ENCODE measurements at regions not wholly inside any gene's neighbourhood (a gene's known extent, or its start where the extent isn't known, plus 50 kb on each side); places are given as distances from the start of the nearest gene placed in this dataset.

- H3K9ac ChIP-seq = no peak overlapping the region
- H3K36me3 ChIP-seq (ENCODE audit: control insufficient read depth, insufficient read depth, low read length) = no peaks in the 10 kb centered on the region
- H3K4me2 ChIP-seq (ENCODE audit: low read length) = no peak overlapping the region
- no peak overlapping the region for H3K4me3 ChIP-seq (ENCODE audit: low read depth, low read length)
- no peak overlapping the region for H3K27ac ChIP-seq
- no peaks in the 10 kb centered on the region for H3K27me3 ChIP-seq (ENCODE audit: control insufficient read depth, insufficient read depth, low read length)
- H3K4me1 ChIP-seq = no peaks in the 10 kb centered on the region
- H2AFZ ChIP-seq = no peak overlapping the region
- H3K79me2 ChIP-seq = no peaks in the 10 kb centered on the region
- no peaks in the 10 kb centered on the region for H3K9me3 ChIP-seq (ENCODE audit: control insufficient read depth, low read length)
- TF ChIP-seq, protein P1, sequence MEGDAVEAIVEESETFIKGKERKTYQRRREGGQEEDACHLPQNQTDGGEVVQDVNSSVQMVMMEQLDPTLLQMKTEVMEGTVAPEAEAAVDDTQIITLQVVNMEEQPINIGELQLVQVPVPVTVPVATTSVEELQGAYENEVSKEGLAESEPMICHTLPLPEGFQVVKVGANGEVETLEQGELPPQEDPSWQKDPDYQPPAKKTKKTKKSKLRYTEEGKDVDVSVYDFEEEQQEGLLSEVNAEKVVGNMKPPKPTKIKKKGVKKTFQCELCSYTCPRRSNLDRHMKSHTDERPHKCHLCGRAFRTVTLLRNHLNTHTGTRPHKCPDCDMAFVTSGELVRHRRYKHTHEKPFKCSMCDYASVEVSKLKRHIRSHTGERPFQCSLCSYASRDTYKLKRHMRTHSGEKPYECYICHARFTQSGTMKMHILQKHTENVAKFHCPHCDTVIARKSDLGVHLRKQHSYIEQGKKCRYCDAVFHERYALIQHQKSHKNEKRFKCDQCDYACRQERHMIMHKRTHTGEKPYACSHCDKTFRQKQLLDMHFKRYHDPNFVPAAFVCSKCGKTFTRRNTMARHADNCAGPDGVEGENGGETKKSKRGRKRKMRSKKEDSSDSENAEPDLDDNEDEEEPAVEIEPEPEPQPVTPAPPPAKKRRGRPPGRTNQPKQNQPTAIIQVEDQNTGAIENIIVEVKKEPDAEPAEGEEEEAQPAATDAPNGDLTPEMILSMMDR (IDR thresholded peaks at IDR 0.05) = no peak
Measured at GRCh38 chr4:10816571-10816970, 132.0 kb upstream of the CLNK start.

DNA sequence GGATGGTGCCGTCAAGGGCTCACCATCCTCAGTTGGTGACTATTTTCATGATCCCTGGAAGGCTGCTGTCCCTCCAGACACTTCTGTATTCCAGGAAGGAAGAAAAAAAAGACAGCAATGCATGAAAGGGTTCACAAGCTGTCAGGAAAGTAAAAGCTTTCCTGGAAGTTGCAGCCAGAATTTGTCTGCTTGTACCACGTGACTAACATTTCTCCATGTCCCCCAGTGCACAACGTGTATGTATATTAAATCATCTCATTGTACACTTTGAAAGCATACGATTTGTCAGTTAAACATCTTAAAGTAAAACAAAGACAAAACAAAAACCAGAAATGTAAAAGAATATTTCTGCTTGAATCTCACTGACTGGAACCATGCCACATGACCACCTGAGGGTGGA lies 127.4 kb upstream of the CLNK start:
- Histone ChIP-seq H3K79me2 (no peaks in the 10 kb centered on the region), H3K9ac (no peak overlapping the region), H3K27ac (no peak overlapping the region), H3K9me3 (ENCODE audit: control insufficient read depth, low read length) (no peaks in the 10 kb centered on the region), H3K4me3 (ENCODE audit: low read depth, low read length) (no peak overlapping the region), H3K4me1 (no peaks in the 10 kb centered on the region), H2AFZ (no peak overlapping the region), H3K27me3 (ENCODE audit: control insufficient read depth, insufficient read depth, low read length) (no peaks in the 10 kb centered on the region), H3K36me3 (ENCODE audit: control insufficient read depth, insufficient read depth, low read length) (no peaks in the 10 kb centered on the region), H3K4me2 (ENCODE audit: low read length) (no peak overlapping the region)
- TF ChIP-seq, protein P1 (IDR thresholded peaks at IDR 0.05) = no peak

DNA sequence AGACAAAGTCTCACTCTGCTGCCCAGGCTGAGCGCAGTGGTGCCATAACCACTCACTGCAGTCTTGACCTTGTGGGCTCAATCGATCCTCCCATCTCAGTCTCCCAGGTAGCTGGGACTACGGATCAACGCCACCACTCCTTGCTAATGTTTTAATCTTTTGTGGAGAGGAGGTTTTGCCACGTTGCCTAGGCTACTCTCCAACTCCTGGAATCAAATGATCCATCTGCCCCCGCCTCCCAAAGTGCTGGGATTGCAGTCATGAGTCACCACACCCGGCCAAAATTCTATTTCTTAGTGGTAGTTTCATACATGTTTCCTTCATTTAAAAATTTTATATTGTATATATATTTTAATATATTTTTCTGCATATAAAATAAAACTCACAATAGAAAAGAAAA lies 125.8 kb upstream of the CLNK start:
- Histone ChIP-seq H3K4me1 (no peaks in the 10 kb centered on the region), H3K27ac (no peak overlapping the region), H3K27me3 (ENCODE audit: control insufficient read depth, insufficient read depth, low read length) (no peaks in the 10 kb centered on the region), H3K79me2 (no peaks in the 10 kb centered on the region), H3K9ac (no peak overlapping the region), H2AFZ (no peak overlapping the region), H3K9me3 (ENCODE audit: control insufficient read depth, low read length) (no peaks in the 10 kb centered on the region), H3K4me2 (ENCODE audit: low read length) (no peak overlapping the region), H3K36me3 (ENCODE audit: control insufficient read depth, insufficient read depth, low read length) (no peaks in the 10 kb centered on the region), H3K4me3 (ENCODE audit: low read depth, low read length) (no peak overlapping the region)
- TF ChIP-seq, protein P1 (IDR thresholded peaks at IDR 0.05) = no peak

DNA sequence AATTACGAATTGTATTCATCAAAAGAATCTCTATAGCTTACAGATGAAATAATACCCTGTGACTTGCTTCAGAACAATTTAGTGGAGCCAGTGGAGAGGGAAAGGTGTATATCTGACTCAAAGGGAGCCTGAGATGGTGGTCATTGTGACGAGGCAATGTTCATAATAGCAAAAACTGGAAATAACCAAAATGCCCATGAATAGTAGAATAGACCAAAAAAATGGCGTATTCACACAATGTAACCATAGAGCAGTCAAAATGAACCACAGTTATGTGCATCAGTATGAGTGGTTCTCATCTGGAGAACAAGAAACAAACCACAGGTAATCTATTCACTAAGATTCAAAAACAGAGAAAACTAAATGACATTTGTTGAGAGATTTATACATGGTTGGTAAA lies 125.3 kb upstream of the CLNK start:
- Histone ChIP-seq H3K9me3 (ENCODE audit: control insufficient read depth, low read length) (no peaks in the 10 kb centered on the region), H3K36me3 (ENCODE audit: control insufficient read depth, insufficient read depth, low read length) (no peaks in the 10 kb centered on the region), H3K4me1 (no peaks in the 10 kb centered on the region), H3K4me2 (ENCODE audit: low read length) (no peak overlapping the region), H2AFZ (no peak overlapping the region), H3K27ac (no peak overlapping the region), H3K4me3 (ENCODE audit: low read depth, low read length) (no peak overlapping the region), H3K27me3 (ENCODE audit: control insufficient read depth, insufficient read depth, low read length) (no peaks in the 10 kb centered on the region), H3K79me2 (no peaks in the 10 kb centered on the region), H3K9ac (no peak overlapping the region)
- TF ChIP-seq, protein P1 (IDR thresholded peaks at IDR 0.05) = no peak

DNA sequence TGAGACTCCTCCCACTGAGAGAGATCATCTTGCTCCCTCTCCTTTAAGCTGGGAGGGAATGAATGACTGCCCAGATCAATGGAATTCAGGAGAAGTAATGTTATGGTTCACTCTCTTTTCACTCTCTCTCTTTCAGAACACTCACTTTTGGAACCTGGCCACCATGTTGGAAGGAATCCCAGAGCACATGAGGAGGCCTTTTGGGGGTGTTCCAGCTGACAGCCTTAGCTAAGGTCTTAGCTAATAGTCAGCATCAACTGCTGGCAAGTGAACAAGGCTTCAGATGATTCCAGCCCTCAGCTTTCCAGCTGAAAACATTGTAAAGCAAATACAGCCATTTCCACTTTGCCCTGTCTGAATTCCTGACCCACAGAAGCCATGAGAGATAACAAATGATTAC lies 124.0 kb upstream of the CLNK start:
- no peak overlapping the region for H3K4me2 ChIP-seq (ENCODE audit: low read length)
- no peaks in the 10 kb centered on the region for H3K9me3 ChIP-seq (ENCODE audit: control insufficient read depth, low read length)
- no peaks in the 10 kb centered on the region for H3K36me3 ChIP-seq (ENCODE audit: control insufficient read depth, insufficient read depth, low read length)
- no peak overlapping the region for H3K9ac ChIP-seq
- no peak overlapping the region for H2AFZ ChIP-seq
- H3K79me2 ChIP-seq = no peaks in the 10 kb centered on the region
- H3K4me3 ChIP-seq (ENCODE audit: low read depth, low read length) = no peak overlapping the region
- no peak overlapping the region for H3K27ac ChIP-seq
- TF ChIP-seq, protein P1 (IDR thresholded peaks at IDR 0.05) = no peak
- no peaks in the 10 kb centered on the region for H3K27me3 ChIP-seq (ENCODE audit: control insufficient read depth, insufficient read depth, low read length)
- H3K4me1 ChIP-seq = no peaks in the 10 kb centered on the region
